ENCODE measurements at regions not wholly inside any gene's neighbourhood (a gene's known extent, or its start where the extent isn't known, plus 50 kb on each side); places are given as distances from the start of the nearest gene placed in this dataset.

DNA sequence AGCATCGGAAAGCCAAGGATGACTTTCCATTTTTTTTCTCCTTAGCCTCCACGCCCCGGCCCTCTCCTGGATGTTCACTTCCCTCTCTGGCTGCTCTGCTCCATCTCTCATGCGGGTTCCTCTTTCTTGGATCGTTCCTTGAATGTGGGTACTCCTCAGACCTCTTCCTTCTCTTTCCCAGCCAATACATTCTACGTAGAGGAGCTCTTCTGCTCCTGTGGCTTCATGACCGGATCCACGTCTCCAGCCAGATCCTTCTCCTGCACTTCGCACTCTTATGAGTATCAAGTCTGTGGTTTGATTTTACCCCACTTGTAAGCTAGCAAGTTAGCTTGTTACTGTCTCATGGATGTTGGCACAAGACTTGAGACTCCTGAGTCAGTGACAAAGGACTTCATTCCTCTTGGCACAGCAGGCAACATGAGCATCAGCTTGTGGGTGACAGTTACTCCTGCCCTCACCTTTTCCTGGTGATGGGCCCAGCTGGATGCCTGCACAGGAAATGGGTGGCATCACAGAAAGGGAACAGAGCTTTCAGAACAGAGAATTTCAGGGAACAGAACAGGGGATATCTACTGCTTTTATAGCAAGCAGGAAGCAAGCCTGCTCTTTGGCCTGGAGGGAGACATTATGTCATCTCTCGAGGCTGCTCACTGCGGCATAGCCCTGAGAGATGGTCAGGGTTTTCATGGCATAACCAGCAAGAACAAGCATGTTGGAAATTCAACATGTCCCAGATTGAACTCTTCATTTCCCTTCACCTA is 100.1 kb upstream of the KIF26B start:
- peaks cover 9% of the 10 kb centered on the region for H3K27me3 Mint-ChIP-seq (ENCODE audit: insufficient read depth, low read depth, poor library complexity)
- no peaks in the 10 kb centered on the region for H3K79me2 ChIP-seq (replicated peaks; ENCODE audit: insufficient read depth)
- H4K20me1 ChIP-seq (replicated peaks; ENCODE audit: insufficient read depth): no peaks in the 10 kb centered on the region
- no peak for ATAC-seq
- H3K9me3 Mint-ChIP-seq: peaks cover 16% of the 10 kb centered on the region
- H3K27ac Mint-ChIP-seq: no peak overlapping the region; the same call in 1 of the 2 replicates
- H3K4me1 ChIP-seq (ENCODE audit: insufficient read depth): peaks cover 35% of the 10 kb centered on the region
- no peak overlapping the region for H3K4me2 ChIP-seq
- no peak for DNase-seq (ENCODE audit: low spot score)
- H3K27ac ChIP-seq (ENCODE audit: low read depth): no peak overlapping the region
- H3K36me3 Mint-ChIP-seq (ENCODE audit: low read depth): peaks cover 25% of the 10 kb centered on the region
- no peak for TF ChIP-seq ZNF331 (CRISPR knock-in tag; IDR thresholded peaks at IDR 0.05; ENCODE audit: low read depth)
- no peak for TF ChIP-seq JUNB (IDR thresholded peaks at IDR 0.05; ENCODE audit: unreplicated experiment)
- TF ChIP-seq NANOG (IDR thresholded peaks at IDR 0.05; ENCODE audit: borderline replicate concordance): no peak
- TF ChIP-seq, protein P1, sequence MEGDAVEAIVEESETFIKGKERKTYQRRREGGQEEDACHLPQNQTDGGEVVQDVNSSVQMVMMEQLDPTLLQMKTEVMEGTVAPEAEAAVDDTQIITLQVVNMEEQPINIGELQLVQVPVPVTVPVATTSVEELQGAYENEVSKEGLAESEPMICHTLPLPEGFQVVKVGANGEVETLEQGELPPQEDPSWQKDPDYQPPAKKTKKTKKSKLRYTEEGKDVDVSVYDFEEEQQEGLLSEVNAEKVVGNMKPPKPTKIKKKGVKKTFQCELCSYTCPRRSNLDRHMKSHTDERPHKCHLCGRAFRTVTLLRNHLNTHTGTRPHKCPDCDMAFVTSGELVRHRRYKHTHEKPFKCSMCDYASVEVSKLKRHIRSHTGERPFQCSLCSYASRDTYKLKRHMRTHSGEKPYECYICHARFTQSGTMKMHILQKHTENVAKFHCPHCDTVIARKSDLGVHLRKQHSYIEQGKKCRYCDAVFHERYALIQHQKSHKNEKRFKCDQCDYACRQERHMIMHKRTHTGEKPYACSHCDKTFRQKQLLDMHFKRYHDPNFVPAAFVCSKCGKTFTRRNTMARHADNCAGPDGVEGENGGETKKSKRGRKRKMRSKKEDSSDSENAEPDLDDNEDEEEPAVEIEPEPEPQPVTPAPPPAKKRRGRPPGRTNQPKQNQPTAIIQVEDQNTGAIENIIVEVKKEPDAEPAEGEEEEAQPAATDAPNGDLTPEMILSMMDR (conservative IDR thresholded peaks at IDR 0.05; ENCODE audit: low read depth in 2 of 2): no peak
- TF ChIP-seq, protein P2, sequence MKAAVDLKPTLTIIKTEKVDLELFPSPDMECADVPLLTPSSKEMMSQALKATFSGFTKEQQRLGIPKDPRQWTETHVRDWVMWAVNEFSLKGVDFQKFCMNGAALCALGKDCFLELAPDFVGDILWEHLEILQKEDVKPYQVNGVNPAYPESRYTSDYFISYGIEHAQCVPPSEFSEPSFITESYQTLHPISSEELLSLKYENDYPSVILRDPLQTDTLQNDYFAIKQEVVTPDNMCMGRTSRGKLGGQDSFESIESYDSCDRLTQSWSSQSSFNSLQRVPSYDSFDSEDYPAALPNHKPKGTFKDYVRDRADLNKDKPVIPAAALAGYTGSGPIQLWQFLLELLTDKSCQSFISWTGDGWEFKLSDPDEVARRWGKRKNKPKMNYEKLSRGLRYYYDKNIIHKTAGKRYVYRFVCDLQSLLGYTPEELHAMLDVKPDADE (IDR thresholded peaks at IDR 0.05): no peak
- no peak for TF ChIP-seq ZNF114 (CRISPR knock-in tag; IDR thresholded peaks at IDR 0.05)
- no peak for TF ChIP-seq POLR2AphosphoS5 (IDR thresholded peaks at IDR 0.05; ENCODE audit: low read depth)
- TF ChIP-seq, protein P3, sequence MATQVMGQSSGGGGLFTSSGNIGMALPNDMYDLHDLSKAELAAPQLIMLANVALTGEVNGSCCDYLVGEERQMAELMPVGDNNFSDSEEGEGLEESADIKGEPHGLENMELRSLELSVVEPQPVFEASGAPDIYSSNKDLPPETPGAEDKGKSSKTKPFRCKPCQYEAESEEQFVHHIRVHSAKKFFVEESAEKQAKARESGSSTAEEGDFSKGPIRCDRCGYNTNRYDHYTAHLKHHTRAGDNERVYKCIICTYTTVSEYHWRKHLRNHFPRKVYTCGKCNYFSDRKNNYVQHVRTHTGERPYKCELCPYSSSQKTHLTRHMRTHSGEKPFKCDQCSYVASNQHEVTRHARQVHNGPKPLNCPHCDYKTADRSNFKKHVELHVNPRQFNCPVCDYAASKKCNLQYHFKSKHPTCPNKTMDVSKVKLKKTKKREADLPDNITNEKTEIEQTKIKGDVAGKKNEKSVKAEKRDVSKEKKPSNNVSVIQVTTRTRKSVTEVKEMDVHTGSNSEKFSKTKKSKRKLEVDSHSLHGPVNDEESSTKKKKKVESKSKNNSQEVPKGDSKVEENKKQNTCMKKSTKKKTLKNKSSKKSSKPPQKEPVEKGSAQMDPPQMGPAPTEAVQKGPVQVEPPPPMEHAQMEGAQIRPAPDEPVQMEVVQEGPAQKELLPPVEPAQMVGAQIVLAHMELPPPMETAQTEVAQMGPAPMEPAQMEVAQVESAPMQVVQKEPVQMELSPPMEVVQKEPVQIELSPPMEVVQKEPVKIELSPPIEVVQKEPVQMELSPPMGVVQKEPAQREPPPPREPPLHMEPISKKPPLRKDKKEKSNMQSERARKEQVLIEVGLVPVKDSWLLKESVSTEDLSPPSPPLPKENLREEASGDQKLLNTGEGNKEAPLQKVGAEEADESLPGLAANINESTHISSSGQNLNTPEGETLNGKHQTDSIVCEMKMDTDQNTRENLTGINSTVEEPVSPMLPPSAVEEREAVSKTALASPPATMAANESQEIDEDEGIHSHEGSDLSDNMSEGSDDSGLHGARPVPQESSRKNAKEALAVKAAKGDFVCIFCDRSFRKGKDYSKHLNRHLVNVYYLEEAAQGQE (IDR thresholded peaks at IDR 0.05; ENCODE audit: unreplicated experiment): no peak
- TF ChIP-seq EZH2 (IDR thresholded peaks at IDR 0.05; ENCODE audit: low read depth, unreplicated experiment): no peak
- no peak for TF ChIP-seq STAT1 (IDR thresholded peaks at IDR 0.05; ENCODE audit: unreplicated experiment)
- no peak for TF ChIP-seq EZH2phosphoT487 (IDR thresholded peaks at IDR 0.05; ENCODE audit: unreplicated experiment)
- no peak for TF ChIP-seq CREB1 (CRISPR knock-in tag; IDR thresholded peaks at IDR 0.05; ENCODE audit: low read depth)
- TF ChIP-seq, protein P4, sequence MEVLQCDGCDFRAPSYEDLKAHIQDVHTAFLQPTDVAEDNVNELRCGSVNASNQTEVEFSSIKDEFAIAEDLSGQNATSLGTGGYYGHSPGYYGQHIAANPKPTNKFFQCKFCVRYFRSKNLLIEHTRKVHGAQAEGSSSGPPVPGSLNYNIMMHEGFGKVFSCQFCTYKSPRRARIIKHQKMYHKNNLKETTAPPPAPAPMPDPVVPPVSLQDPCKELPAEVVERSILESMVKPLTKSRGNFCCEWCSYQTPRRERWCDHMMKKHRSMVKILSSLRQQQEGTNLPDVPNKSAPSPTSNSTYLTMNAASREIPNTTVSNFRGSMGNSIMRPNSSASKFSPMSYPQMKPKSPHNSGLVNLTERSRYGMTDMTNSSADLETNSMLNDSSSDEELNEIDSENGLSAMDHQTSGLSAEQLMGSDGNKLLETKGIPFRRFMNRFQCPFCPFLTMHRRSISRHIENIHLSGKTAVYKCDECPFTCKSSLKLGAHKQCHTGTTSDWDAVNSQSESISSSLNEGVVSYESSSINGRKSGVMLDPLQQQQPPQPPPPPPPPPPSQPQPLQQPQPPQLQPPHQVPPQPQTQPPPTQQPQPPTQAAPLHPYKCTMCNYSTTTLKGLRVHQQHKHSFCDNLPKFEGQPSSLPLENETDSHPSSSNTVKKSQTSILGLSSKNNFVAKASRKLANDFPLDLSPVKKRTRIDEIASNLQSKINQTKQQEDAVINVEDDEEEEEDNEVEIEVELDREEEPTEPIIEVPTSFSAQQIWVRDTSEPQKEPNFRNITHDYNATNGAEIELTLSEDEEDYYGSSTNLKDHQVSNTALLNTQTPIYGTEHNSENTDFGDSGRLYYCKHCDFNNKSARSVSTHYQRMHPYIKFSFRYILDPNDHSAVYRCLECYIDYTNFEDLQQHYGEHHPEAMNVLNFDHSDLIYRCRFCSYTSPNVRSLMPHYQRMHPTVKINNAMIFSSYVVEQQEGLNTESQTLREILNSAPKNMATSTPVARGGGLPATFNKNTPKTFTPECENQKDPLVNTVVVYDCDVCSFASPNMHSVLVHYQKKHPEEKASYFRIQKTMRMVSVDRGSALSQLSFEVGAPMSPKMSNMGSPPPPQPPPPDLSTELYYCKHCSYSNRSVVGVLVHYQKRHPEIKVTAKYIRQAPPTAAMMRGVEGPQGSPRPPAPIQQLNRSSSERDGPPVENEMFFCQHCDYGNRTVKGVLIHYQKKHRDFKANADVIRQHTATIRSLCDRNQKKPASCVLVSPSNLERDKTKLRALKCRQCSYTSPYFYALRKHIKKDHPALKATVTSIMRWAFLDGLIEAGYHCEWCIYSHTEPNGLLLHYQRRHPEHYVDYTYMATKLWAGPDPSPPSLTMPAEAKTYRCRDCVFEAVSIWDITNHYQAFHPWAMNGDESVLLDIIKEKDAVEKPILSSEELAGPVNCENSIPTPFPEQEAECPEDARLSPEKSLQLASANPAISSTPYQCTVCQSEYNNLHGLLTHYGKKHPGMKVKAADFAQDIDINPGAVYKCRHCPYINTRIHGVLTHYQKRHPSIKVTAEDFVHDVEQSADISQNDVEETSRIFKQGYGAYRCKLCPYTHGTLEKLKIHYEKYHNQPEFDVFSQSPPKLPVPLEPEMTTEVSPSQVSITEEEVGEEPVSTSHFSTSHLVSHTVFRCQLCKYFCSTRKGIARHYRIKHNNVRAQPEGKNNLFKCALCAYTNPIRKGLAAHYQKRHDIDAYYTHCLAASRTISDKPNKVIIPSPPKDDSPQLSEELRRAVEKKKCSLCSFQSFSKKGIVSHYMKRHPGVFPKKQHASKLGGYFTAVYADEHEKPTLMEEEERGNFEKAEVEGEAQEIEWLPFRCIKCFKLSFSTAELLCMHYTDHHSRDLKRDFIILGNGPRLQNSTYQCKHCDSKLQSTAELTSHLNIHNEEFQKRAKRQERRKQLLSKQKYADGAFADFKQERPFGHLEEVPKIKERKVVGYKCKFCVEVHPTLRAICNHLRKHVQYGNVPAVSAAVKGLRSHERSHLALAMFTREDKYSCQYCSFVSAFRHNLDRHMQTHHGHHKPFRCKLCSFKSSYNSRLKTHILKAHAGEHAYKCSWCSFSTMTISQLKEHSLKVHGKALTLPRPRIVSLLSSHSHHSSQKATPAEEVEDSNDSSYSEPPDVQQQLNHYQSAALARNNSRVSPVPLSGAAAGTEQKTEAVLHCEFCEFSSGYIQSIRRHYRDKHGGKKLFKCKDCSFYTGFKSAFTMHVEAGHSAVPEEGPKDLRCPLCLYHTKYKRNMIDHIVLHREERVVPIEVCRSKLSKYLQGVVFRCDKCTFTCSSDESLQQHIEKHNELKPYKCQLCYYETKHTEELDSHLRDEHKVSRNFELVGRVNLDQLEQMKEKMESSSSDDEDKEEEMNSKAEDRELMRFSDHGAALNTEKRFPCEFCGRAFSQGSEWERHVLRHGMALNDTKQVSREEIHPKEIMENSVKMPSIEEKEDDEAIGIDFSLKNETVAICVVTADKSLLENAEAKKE (CRISPR knock-in tag; IDR thresholded peaks at IDR 0.05): no peak
- peaks cover 47% of the 10 kb centered on the region for H3K4me1 Mint-ChIP-seq
- no peak overlapping the region for H2AFZ ChIP-seq
- H3K4me3 ChIP-seq: no peak overlapping the region
- no peaks in the 10 kb centered on the region for H3K27me3 ChIP-seq (ENCODE audit: insufficient read depth)
- H3F3A ChIP-seq (replicated peaks; ENCODE audit: low read depth): no peaks in the 10 kb centered on the region
- H3K36me3 ChIP-seq (ENCODE audit: insufficient read depth): no peaks in the 10 kb centered on the region
- no peak overlapping the region for H3K4me3 Mint-ChIP-seq
- H3K9me2 ChIP-seq (ENCODE audit: insufficient read depth): no peaks in the 10 kb centered on the region
